ENCODE measurements at regions not wholly inside any gene's neighbourhood (a gene's known extent, or its start where the extent isn't known, plus 50 kb on each side); places are given as distances from the start of the nearest gene placed in this dataset.

GRCh38 chr11:34825670-34826383 is 90.4 kb downstream of the APIP start:
- Histone ChIP-seq H3K27ac (no peak overlapping the region), H3K4me1 (no peaks in the 10 kb centered on the region), H3K9me3 (no peaks in the 10 kb centered on the region), H3K27me3 (replicated peaks in 1 of 7) (peaks cover 0 to 4% (median 0%) of the 10 kb centered on the region in 7 donors), H3K36me3 (no peaks in the 10 kb centered on the region), H3K4me3 (no peak overlapping the region)
- intact Hi-C loops (cut with DNase I; ENCODE audit: low total_unique reads): no loop called here
- WGBS, 5 donors: 88 to 95% (median 91%) methylated on average over 7 of the region's 7 CpGs
- no peak for DNase-seq
- TF ChIP-seq POLR2A (IDR thresholded peaks at IDR 0.05) (no peak), POLR2AphosphoS5 (IDR thresholded peaks at IDR 0.05) (no peak), CTCF (IDR thresholded peaks at IDR 0.05 in 8 of 11, conservative IDR thresholded peaks at IDR 0.05 in 3 of 11) (no peak)

GRCh38 chr11:34825315-34825669 is 90.9 kb downstream of the APIP start:
- Histone ChIP-seq H3K4me1 (no peaks in the 10 kb centered on the region), H3K27ac (no peak overlapping the region), H3K36me3 (no peaks in the 10 kb centered on the region), H3K4me3 (no peak overlapping the region), H3K27me3 (replicated peaks in 1 of 7) (peaks cover 0 to 4% (median 0%) of the 10 kb centered on the region in 7 donors), H3K9me3 (no peaks in the 10 kb centered on the region)
- WGBS, 5 donors: 58 to 65% (median 61%) methylated on average over 3 of the region's 3 CpGs
- TF ChIP-seq POLR2A (IDR thresholded peaks at IDR 0.05): no peak
- TF ChIP-seq POLR2AphosphoS5 (IDR thresholded peaks at IDR 0.05): no peak
- TF ChIP-seq CTCF (IDR thresholded peaks at IDR 0.05 in 8 of 11, conservative IDR thresholded peaks at IDR 0.05 in 3 of 11): no peak
- intact Hi-C loops (cut with DNase I; ENCODE audit: low total_unique reads): no loop called here
- DNase-seq: no peak

GRCh38 chr11:34824425-34824824 is 91.8 kb downstream of the APIP start:
- peaks cover 0 to 4% (median 0%) of the 10 kb centered on the region in 7 donors for H3K27me3 ChIP-seq (replicated peaks in 1 of 7)
- intact Hi-C loops (cut with DNase I; ENCODE audit: low total_unique reads): no loop called here
- TF ChIP-seq POLR2A (IDR thresholded peaks at IDR 0.05) (no peak), CTCF (IDR thresholded peaks at IDR 0.05 in 8 of 11, conservative IDR thresholded peaks at IDR 0.05 in 3 of 11) (no peak), POLR2AphosphoS5 (IDR thresholded peaks at IDR 0.05) (no peak)
- H3K27ac ChIP-seq: no peak overlapping the region
- H3K4me3 ChIP-seq: no peak overlapping the region
- H3K9me3 ChIP-seq: no peaks in the 10 kb centered on the region
- DNase-seq: no peak
- H3K36me3 ChIP-seq: no peaks in the 10 kb centered on the region
- H3K4me1 ChIP-seq: no peaks in the 10 kb centered on the region

- peaks cover 0 to 4% (median 0%) of the 10 kb centered on the region in 7 donors for H3K27me3 ChIP-seq (replicated peaks in 1 of 7)
- H3K27ac ChIP-seq: no peak overlapping the region
- 71 to 100% (median 86%) methylated on average over 2 of the region's 2 CpGs for WGBS, 5 donors
- no peak overlapping the region for H3K4me3 ChIP-seq
- no peak for DNase-seq
- H3K36me3 ChIP-seq: no peaks in the 10 kb centered on the region
- H3K4me1 ChIP-seq: no peaks in the 10 kb centered on the region
- H3K9me3 ChIP-seq: no peaks in the 10 kb centered on the region
- TF ChIP-seq POLR2A (IDR thresholded peaks at IDR 0.05) (no peak), POLR2AphosphoS5 (IDR thresholded peaks at IDR 0.05) (no peak), CTCF (IDR thresholded peaks at IDR 0.05 in 8 of 11, conservative IDR thresholded peaks at IDR 0.05 in 3 of 11) (no peak)
- intact Hi-C loops (cut with DNase I; ENCODE audit: low total_unique reads): no loop called here
Observed at GRCh38 chr11:34823639-34824038, 92.5 kb downstream of the APIP start.

All from spleen (tissue), 11 donors.